Activated T-cell treated with anti-CD3 and anti-CD28 coated beads, Interleukin-2, amount 50 U/mL, for 24 hours (primary cell): ENCODE measurements at regions not wholly inside any gene's neighbourhood (a gene's known extent, or its start where the extent isn't known, plus 50 kb on each side); places are given as distances from the start of the nearest gene placed in this dataset.

ENCODE experiments used
- DNase-seq: peaks from one replicate; pipeline ENCODE4 v3.0.0-alpha.2; 2020
- H3K27ac Mint-ChIP-seq: 2 replicates; pipeline ENCODE4 v1.8.0; 2020; ENCODE audit warnings: mild to moderate bottlenecking, mixed read lengths
- H3K27me3 Mint-ChIP-seq: 2 replicates; pipeline ENCODE4 v1.8.0; 2020; ENCODE audit warnings: mixed read lengths
- H3K36me3 Mint-ChIP-seq: 2 replicates; pipeline ENCODE4 v1.8.0; 2020; ENCODE audit warnings: low read depth, mixed read lengths
- H3K4me1 Mint-ChIP-seq: 2 replicates; pipeline ENCODE4 v1.8.0; 2020; ENCODE audit warnings: low read depth, mixed read lengths
- H3K4me3 Mint-ChIP-seq: 2 replicates; pipeline ENCODE4 v1.8.0; 2020; ENCODE audit warnings: mild to moderate bottlenecking, moderate library complexity, mixed read lengths
- H3K9me3 Mint-ChIP-seq: 2 replicates; pipeline ENCODE4 v1.8.0; 2020; ENCODE audit warnings: mixed read lengths

GRCh38 chr6:108763931-108764579 is 84.2 kb upstream of the ARMC2 start:
- DNase-seq, result no peak
- H3K4me3 Mint-ChIP-seq, result no peak overlapping the region
- H3K9me3 Mint-ChIP-seq, result no peaks in the 10 kb centered on the region
- no peaks in the 10 kb centered on the region for H3K36me3 Mint-ChIP-seq
- H3K4me1 Mint-ChIP-seq, result peaks cover 7% of the 10 kb centered on the region
- no peak overlapping the region for H3K27ac Mint-ChIP-seq
- no peaks in the 10 kb centered on the region for H3K27me3 Mint-ChIP-seq

GRCh38 chr6:108764580-108764950 is 83.7 kb upstream of the ARMC2 start:
- Mint-ChIP-seq H3K4me3 (no peak overlapping the region), H3K27me3 (no peaks in the 10 kb centered on the region), H3K36me3 (no peaks in the 10 kb centered on the region), H3K9me3 (no peaks in the 10 kb centered on the region), H3K4me1 (peaks cover 7% of the 10 kb centered on the region), H3K27ac (no peak overlapping the region)
- no peak for DNase-seq

GRCh38 chr6:108765495-108765894 is 82.7 kb upstream of the ARMC2 start:
- Mint-ChIP-seq H3K4me1 (peaks cover 7% of the 10 kb centered on the region), H3K27ac (no peak overlapping the region), H3K9me3 (no peaks in the 10 kb centered on the region), H3K27me3 (no peaks in the 10 kb centered on the region), H3K4me3 (no peak overlapping the region), H3K36me3 (no peaks in the 10 kb centered on the region)
- no peak for DNase-seq

GRCh38 chr6:108766419-108766818 is 81.8 kb upstream of the ARMC2 start:
- Mint-ChIP-seq H3K36me3 (no peaks in the 10 kb centered on the region), H3K27ac (no peak overlapping the region), H3K4me3 (no peak overlapping the region), H3K27me3 (no peaks in the 10 kb centered on the region), H3K9me3 (no peaks in the 10 kb centered on the region), H3K4me1 (peaks cover 7% of the 10 kb centered on the region)
- no peak for DNase-seq

GRCh38 chr6:108766886-108767285 is 81.3 kb upstream of the ARMC2 start:
- Mint-ChIP-seq H3K27me3 (peaks cover 1% of the 10 kb centered on the region), H3K4me1 (peaks cover 7% of the 10 kb centered on the region)

GRCh38 chr6:108767418-108768165 is 80.6 kb upstream of the ARMC2 start:
- Mint-ChIP-seq H3K9me3 (no peaks in the 10 kb centered on the region), H3K27ac (no peak overlapping the region), H3K36me3 (no peaks in the 10 kb centered on the region), H3K4me1 (peaks cover 7% of the 10 kb centered on the region), H3K27me3 (peaks cover 4% of the 10 kb centered on the region), H3K4me3 (no peak overlapping the region)
- no peak for DNase-seq

More at GRCh38 chr6:108766886-108767285, 81.3 kb upstream of the ARMC2 start:
- no peaks in the 10 kb centered on the region for H3K36me3 Mint-ChIP-seq
- no peak for DNase-seq
- no peak overlapping the region for H3K4me3 Mint-ChIP-seq
- H3K27ac Mint-ChIP-seq, result no peak overlapping the region
- H3K9me3 Mint-ChIP-seq, result no peaks in the 10 kb centered on the region

GRCh38 chr6:108768166-108768555 is 80.1 kb upstream of the ARMC2 start:
- no peak overlapping the region for H3K4me3 Mint-ChIP-seq
- no peak overlapping the region for H3K27ac Mint-ChIP-seq
- no peaks in the 10 kb centered on the region for H3K36me3 Mint-ChIP-seq
- peaks cover 4% of the 10 kb centered on the region for H3K27me3 Mint-ChIP-seq
- H3K4me1 Mint-ChIP-seq, result peaks cover 7% of the 10 kb centered on the region
- no peaks in the 10 kb centered on the region for H3K9me3 Mint-ChIP-seq
- DNase-seq, result no peak

GRCh38 chr6:108768792-108769524 is 79.3 kb upstream of the ARMC2 start:
- H3K27ac Mint-ChIP-seq, result no peak overlapping the region
- H3K4me3 Mint-ChIP-seq, result no peak overlapping the region
- H3K36me3 Mint-ChIP-seq, result no peaks in the 10 kb centered on the region
- no peaks in the 10 kb centered on the region for H3K9me3 Mint-ChIP-seq
- peaks cover 7% of the 10 kb centered on the region for H3K4me1 Mint-ChIP-seq
- no peak for DNase-seq
- H3K27me3 Mint-ChIP-seq, result peaks cover 4% of the 10 kb centered on the region

GRCh38 chr6:108771421-108771820 is 76.8 kb upstream of the ARMC2 start:
- Mint-ChIP-seq H3K27ac (no peak overlapping the region), H3K9me3 (no peaks in the 10 kb centered on the region), H3K27me3 (peaks cover 4% of the 10 kb centered on the region), H3K36me3 (no peaks in the 10 kb centered on the region), H3K4me1 (peaks cover 7% of the 10 kb centered on the region), H3K4me3 (no peak overlapping the region)
- no peak for DNase-seq

GRCh38 chr6:108774555-108774954 is 73.7 kb upstream of the ARMC2 start:
- H3K9me3 Mint-ChIP-seq, result no peaks in the 10 kb centered on the region
- peaks cover 4% of the 10 kb centered on the region for H3K27me3 Mint-ChIP-seq
- no peaks in the 10 kb centered on the region for H3K36me3 Mint-ChIP-seq
- no peak overlapping the region for H3K27ac Mint-ChIP-seq
- DNase-seq, result no peak
- H3K4me1 Mint-ChIP-seq, result no peaks in the 10 kb centered on the region
- no peak overlapping the region for H3K4me3 Mint-ChIP-seq

GRCh38 chr6:108777536-108777935 is 70.7 kb upstream of the ARMC2 start:
- H3K27ac Mint-ChIP-seq, result no peak overlapping the region
- H3K27me3 Mint-ChIP-seq, result peaks cover 4% of the 10 kb centered on the region
- H3K4me3 Mint-ChIP-seq, result no peak overlapping the region
- H3K9me3 Mint-ChIP-seq, result no peaks in the 10 kb centered on the region
- DNase-seq, result no peak
- H3K36me3 Mint-ChIP-seq, result no peaks in the 10 kb centered on the region
- H3K4me1 Mint-ChIP-seq, result peaks cover 9% of the 10 kb centered on the region

GRCh38 chr6:108778421-108779186 is 69.6 kb upstream of the ARMC2 start:
- Mint-ChIP-seq H3K4me3 (no peak overlapping the region), H3K27ac (no peak overlapping the region), H3K4me1 (peaks cover 12% of the 10 kb centered on the region), H3K27me3 (peaks cover 4% of the 10 kb centered on the region), H3K36me3 (no peaks in the 10 kb centered on the region), H3K9me3 (no peaks in the 10 kb centered on the region)
- no peak for DNase-seq

- peaks cover 12% of the 10 kb centered on the region for H3K4me1 Mint-ChIP-seq
- H3K27me3 Mint-ChIP-seq, result peaks cover 4% of the 10 kb centered on the region
- no peaks in the 10 kb centered on the region for H3K36me3 Mint-ChIP-seq
- no peaks in the 10 kb centered on the region for H3K9me3 Mint-ChIP-seq
- H3K27ac Mint-ChIP-seq, result no peak overlapping the region
- no peak overlapping the region for H3K4me3 Mint-ChIP-seq
- DNase-seq, result no peak
Observed at GRCh38 chr6:108779536-108780275, 68.5 kb upstream of the ARMC2 start.

GRCh38 chr6:108780784-108781183 is 67.4 kb upstream of the ARMC2 start:
- no peaks in the 10 kb centered on the region for H3K9me3 Mint-ChIP-seq
- DNase-seq, result no peak
- no peaks in the 10 kb centered on the region for H3K36me3 Mint-ChIP-seq
- H3K27me3 Mint-ChIP-seq, result peaks cover 4% of the 10 kb centered on the region
- peaks cover 12% of the 10 kb centered on the region for H3K4me1 Mint-ChIP-seq
- no peak overlapping the region for H3K4me3 Mint-ChIP-seq
- H3K27ac Mint-ChIP-seq, result no peak overlapping the region
